Aorta (tissue), 5 donors: ENCODE measurements at regions not wholly inside any gene's neighbourhood (a gene's known extent, or its start where the extent isn't known, plus 50 kb on each side); places are given as distances from the start of the nearest gene placed in this dataset.

Experiments used
- ATAC-seq: fragments of 200-7000 bp; cut with Tn5 transposase; one replicate; pipeline ENCODE4 v1.9.1; 2022; ENCODE audit warnings: moderate library complexity; ENCODE audit not compliant: low FRiP score
- DNase-seq, 2 donors: peaks; one replicate each; pipeline ENCODE4 v3.0.0-alpha.2; 2020
- H3K27ac ChIP-seq, 2 donors: one replicate each; pipeline ENCODE4 v1.5.1; 2013; ENCODE audit warnings: low read length in 2 of 2, mild to moderate bottlenecking in 2 of 2, moderate library complexity in 2 of 2, control low read depth in 1 of 2, inconsistent platforms in 1 of 2, low read depth in 1 of 2
- H3K27me3 ChIP-seq, 2 donors: one replicate each; pipeline ENCODE4 v1.6.1; 2013; ENCODE audit warnings: control low read depth in 1 of 2, low read length in 1 of 2, mild to moderate bottlenecking in 1 of 2, moderate library complexity in 1 of 2; ENCODE audit not compliant: insufficient read depth in 2 of 2, control insufficient read depth in 1 of 2
- H3K36me3 ChIP-seq, 2 donors: one replicate each; pipeline ENCODE4 v1.6.1; 2013; ENCODE audit warnings: control low read depth in 1 of 2, low read length in 1 of 2, mild to moderate bottlenecking in 1 of 2; ENCODE audit not compliant: insufficient read depth in 2 of 2, control insufficient read depth in 1 of 2
- H3K4me1 ChIP-seq, 2 donors: one replicate each; pipeline ENCODE4 v1.6.1; 2013; ENCODE audit warnings: low read length in 2 of 2, control low read depth in 1 of 2, mild to moderate bottlenecking in 1 of 2, moderate library complexity in 1 of 2; ENCODE audit not compliant: insufficient read depth in 2 of 2, control insufficient read depth in 1 of 2
- H3K4me3 ChIP-seq, 2 donors: one replicate each; pipeline ENCODE4 v1.5.1; 2013; ENCODE audit warnings: low read length in 2 of 2, control low read depth in 1 of 2, mild to moderate bottlenecking in 1 of 2
- H3K9me3 ChIP-seq: one replicate; pipeline ENCODE4 v1.6.1; 2013; ENCODE audit warnings: mild to moderate bottlenecking, low read length; ENCODE audit not compliant: control insufficient read depth
- WGBS, 2 donors: extraction: QIAGEN DNeasy Blood & Tissue Kit; methylation state at CpG; one replicate each; pipeline ENCODE4 v1.1.7; 2013; 5-methylcytosine and 5-hydroxymethylcytosine counted together
- intact Hi-C, 2 donors: fragments of 100-400 bp; cut with DNase I; formaldehyde crosslinking; loops; one replicate each; pipeline versions ENCODE4 v1.14.2 to v1.15.0; 2022
- donor health status: healthy with polysubstance abuse.
- donor health status: Bipolar disorder and iron deficiency.
- donor health status: DM: no; HTN: no; CAD: no.
- donor health status: DM: no; HTN: no; CAD: no.
- donor health status: DM: yes; HTN: yes; CAD: no.

GRCh38 chr7:4561795-4562194 is 120.3 kb upstream of the FOXK1 start:
- intact Hi-C loops, result no loop called here
- no peak for ATAC-seq
- DNase-seq, result no peak

GRCh38 chr7:4566714-4567113 is 115.4 kb upstream of the FOXK1 start:
- H3K9me3 ChIP-seq, result no peaks in the 10 kb centered on the region
- no peak overlapping the region for H3K4me3 ChIP-seq
- DNase-seq (no peak), ATAC-seq (no peak)
- no peak overlapping the region for H3K27ac ChIP-seq
- intact Hi-C loops, result no loop called here
- 90 to 97% methylated on average over 2 of the region's 2 CpGs for WGBS, 2 donors
- no peaks in the 10 kb centered on the region for H3K36me3 ChIP-seq
- H3K4me1 ChIP-seq, result no peaks in the 10 kb centered on the region
- H3K27me3 ChIP-seq, result no peaks in the 10 kb centered on the region

More at GRCh38 chr7:4561795-4562194, 120.3 kb upstream of the FOXK1 start:
- no peak overlapping the region for H3K4me3 ChIP-seq
- WGBS, 2 donors, result 47 to 54% methylated on average over 3 of the region's 3 CpGs
- H3K9me3 ChIP-seq, result no peaks in the 10 kb centered on the region
- H3K36me3 ChIP-seq, result no peaks in the 10 kb centered on the region
- no peaks in the 10 kb centered on the region for H3K4me1 ChIP-seq
- no peak overlapping the region for H3K27ac ChIP-seq
- no peaks in the 10 kb centered on the region for H3K27me3 ChIP-seq

DNA sequence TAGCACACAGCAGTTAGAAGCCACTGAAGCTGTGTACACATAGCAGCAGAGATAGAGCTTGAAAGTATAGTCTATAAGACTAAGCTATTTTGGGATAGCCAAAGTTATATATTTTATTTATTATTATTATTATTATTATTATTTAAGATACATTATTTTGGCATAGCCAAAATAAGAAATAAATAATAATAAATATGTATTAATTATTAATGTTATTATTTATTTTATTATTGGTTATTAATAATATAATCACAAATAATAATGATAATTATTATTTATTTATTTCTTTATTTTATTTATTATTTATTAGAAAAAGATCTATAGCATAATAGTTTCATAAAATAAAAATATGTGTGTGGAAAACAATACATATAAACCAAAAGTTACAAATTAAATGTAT is 107.2 kb upstream of the FOXK1 start:
- no peak for ATAC-seq
- H3K36me3 ChIP-seq, result no peaks in the 10 kb centered on the region
- no peaks in the 10 kb centered on the region for H3K4me1 ChIP-seq
- DNase-seq, result no peak
- H3K27me3 ChIP-seq, result no peaks in the 10 kb centered on the region
- H3K9me3 ChIP-seq, result peaks cover 1% of the 10 kb centered on the region
- H3K4me3 ChIP-seq, result no peak overlapping the region
- H3K27ac ChIP-seq, result no peak overlapping the region
- intact Hi-C loops, result no loop called here

- DNase-seq, result no peak
- intact Hi-C loops, result no loop called here
- no peak for ATAC-seq
Observed at GRCh38 chr7:4575254-4575653, 106.8 kb upstream of the FOXK1 start.

DNA sequence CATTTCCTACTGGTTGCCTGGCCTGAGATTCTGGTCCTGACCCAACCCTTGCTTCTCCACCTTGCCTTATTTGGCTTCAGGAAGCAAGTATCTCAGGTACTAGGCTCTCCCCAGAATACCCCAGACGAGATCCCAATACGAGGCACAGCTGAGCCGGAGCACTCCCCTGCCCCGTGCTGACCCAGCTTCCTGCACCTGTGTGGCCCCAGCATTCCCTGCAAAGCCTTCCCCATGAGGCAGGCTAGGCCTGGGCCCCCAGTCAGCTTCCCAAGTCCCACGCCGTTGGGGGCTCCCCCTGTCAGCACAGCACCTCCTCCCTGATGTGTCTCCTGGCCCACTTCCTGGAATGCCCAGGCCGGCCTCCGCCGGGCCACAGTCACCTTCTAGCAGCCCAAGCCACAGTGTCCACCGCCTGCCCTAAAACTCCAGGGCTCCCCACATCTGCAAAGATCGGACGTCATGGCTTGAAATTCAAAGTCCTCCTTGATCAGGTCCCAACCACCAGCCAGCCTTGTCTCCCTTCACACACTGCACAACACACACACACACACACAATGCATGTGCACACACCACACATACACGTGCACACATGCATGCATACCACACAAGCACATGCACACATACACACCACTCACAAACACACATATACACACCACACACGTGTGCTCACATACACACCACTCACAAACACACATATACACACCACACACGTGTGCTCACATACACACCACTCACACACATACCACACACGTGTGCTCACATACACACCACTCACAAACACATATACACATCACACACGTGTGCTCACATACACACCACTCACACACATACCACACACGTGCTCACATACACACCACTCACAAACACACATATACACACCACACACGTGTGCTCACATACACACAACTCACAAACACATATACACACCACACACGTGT is 78.9 kb upstream of the FOXK1 start:
- ATAC-seq, result no peak
- Histone ChIP-seq H3K36me3 (no peaks in the 10 kb centered on the region), H3K4me3 (no peak overlapping the region), H3K27ac (no peak overlapping the region), H3K4me1 (no peaks in the 10 kb centered on the region), H3K27me3 (peaks cover 0 to 2% of the 10 kb centered on the region in 2 donors), H3K9me3 (peaks cover 2% of the 10 kb centered on the region)
- 83 to 85% methylated on average over 20 of the region's 20 CpGs for WGBS, 2 donors
- intact Hi-C loops, result no loop called here
- DNase-seq, result peak; percentile 42 to 70

More at GRCh38 chr7:4575254-4575653, 106.8 kb upstream of the FOXK1 start:
- Histone ChIP-seq H3K4me1 (no peaks in the 10 kb centered on the region), H3K27me3 (no peaks in the 10 kb centered on the region), H3K9me3 (peaks cover 1% of the 10 kb centered on the region), H3K4me3 (no peak overlapping the region), H3K27ac (no peak overlapping the region), H3K36me3 (no peaks in the 10 kb centered on the region)
- WGBS, 2 donors, result 94 to 97% methylated on average over 3 of the region's 3 CpGs

DNA sequence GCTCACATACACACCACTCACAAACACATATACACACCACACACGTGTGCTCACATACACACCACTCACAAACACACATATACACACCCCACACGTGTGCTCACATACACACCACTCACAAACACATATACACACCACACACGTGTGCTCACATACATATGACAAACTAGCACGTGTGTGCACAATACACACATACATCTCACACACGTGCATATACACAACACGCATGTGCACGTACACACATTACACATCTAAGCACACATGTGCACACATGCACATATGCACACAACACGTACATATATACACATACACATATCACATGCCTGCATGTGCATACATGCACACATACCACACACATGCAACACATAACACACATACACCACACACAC is 78.3 kb upstream of the FOXK1 start:
- H3K9me3 ChIP-seq, result peaks cover 2% of the 10 kb centered on the region
- H3K4me1 ChIP-seq, result no peaks in the 10 kb centered on the region
- no peak for ATAC-seq
- DNase-seq, result no peak
- H3K27me3 ChIP-seq, result peaks cover 0 to 2% of the 10 kb centered on the region in 2 donors
- 95% methylated on average over 8 of the region's 8 CpGs for whole genome bisulfite sequencing, 2 donors
- H3K36me3 ChIP-seq, result no peaks in the 10 kb centered on the region
- H3K4me3 ChIP-seq, result no peak overlapping the region
- intact Hi-C loops, result no loop called here
- no peak overlapping the region for H3K27ac ChIP-seq

GRCh38 chr7:4604456-4604940 is 77.6 kb upstream of the FOXK1 start:
- Histone ChIP-seq H3K36me3 (no peaks in the 10 kb centered on the region), H3K9me3 (peaks cover 2% of the 10 kb centered on the region), H3K4me3 (no peak overlapping the region), H3K27me3 (peaks cover 0 to 2% of the 10 kb centered on the region in 2 donors), H3K4me1 (no peaks in the 10 kb centered on the region), H3K27ac (no peak overlapping the region)
- 86 to 87% methylated on average over 16 of the region's 16 CpGs for WGBS, 2 donors
- ATAC-seq (no peak), DNase-seq (peak in 1 of 2 donors; percentile 27)
- intact Hi-C loops, result no loop called here

- DNase-seq, result peak in 1 of 2 donors; percentile 24
- no peak for ATAC-seq
- H3K4me3 ChIP-seq, result no peak overlapping the region
- H3K27me3 ChIP-seq, result peaks cover 0 to 2% of the 10 kb centered on the region in 2 donors
- H3K36me3 ChIP-seq, result no peaks in the 10 kb centered on the region
- intact Hi-C loops, result no loop called here
- H3K9me3 ChIP-seq, result peaks cover 2% of the 10 kb centered on the region
- 81 to 84% methylated on average over 10 of the region's 10 CpGs for WGBS, 2 donors
- no peaks in the 10 kb centered on the region for H3K4me1 ChIP-seq
- H3K27ac ChIP-seq, result no peak overlapping the region
Observed at GRCh38 chr7:4606797-4607196, 75.3 kb upstream of the FOXK1 start.

DNA sequence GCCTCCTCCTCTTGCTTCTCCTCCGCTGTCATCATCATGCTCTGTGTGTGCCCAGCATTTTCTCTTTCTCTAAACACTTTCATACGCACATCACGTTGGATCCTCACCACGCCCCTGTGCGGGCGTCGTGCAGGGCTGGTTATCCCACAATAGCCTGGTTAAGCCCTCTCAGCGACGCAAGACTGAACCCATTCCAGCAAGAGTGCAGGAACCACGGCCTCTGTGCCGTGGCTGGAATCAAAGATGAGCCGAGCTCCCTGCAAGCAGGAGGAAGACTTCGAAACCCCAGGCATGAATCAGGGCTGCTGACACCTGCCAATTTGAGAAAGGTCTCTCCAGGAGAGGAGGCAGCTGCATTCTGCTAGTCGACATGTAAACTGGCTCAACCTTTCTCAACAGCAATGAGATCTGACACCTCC is 74.8 kb upstream of the FOXK1 start:
- DNase-seq (peak in 1 of 2 donors; percentile 64), ATAC-seq (no peak)
- intact Hi-C loops, result no loop called here
- 75 to 83% methylated on average over 14 of the region's 14 CpGs for WGBS, 2 donors
- H3K36me3 ChIP-seq, result no peaks in the 10 kb centered on the region
- peaks cover 0 to 2% of the 10 kb centered on the region in 2 donors for H3K27me3 ChIP-seq
- H3K4me1 ChIP-seq, result no peaks in the 10 kb centered on the region
- H3K27ac ChIP-seq, result no peak overlapping the region
- H3K9me3 ChIP-seq, result peaks cover 2% of the 10 kb centered on the region
- H3K4me3 ChIP-seq, result no peak overlapping the region
